ENCODE measurements at regions not wholly inside any gene's neighbourhood (a gene's known extent, or its start where the extent isn't known, plus 50 kb on each side); places are given as distances from the start of the nearest gene placed in this dataset.

DNA sequence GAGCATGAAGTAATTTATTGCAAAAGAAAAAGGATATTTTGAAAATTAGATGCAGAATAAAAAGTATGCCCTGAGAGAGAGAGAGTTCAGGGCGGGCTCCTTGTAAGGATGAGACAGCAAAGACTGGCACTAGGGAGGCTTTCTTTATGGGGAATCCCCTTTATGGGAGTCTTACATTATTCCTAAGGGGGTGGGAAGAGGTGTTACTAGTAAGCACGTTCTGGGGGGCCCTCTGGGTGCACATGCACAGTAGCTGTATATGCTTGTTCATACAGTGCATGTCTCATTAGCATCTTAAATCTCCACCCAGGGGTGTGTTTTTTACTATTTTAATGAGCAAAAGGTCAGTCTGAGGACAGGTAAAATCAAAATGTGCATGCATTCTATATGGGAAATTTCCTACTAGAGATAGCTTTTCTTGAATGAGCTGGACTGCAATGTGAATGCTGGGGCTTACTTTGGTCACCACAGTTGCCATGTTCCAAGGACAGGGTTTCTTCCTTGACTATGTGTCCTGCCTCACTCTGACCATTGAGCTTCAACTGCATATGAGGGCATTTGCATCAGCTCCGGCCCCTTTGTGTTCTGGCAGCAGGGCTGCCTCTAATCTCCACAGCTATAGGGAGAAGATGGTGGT is 614.1 kb downstream of the NUF2 start:
- H4K20me1 ChIP-seq (ENCODE audit: insufficient read depth, low read length) = no peaks in the 10 kb centered on the region
- H4K91ac ChIP-seq (ENCODE audit: insufficient read depth, low read depth, low read length) = no peak overlapping the region
- TF ChIP-seq, protein P1, sequence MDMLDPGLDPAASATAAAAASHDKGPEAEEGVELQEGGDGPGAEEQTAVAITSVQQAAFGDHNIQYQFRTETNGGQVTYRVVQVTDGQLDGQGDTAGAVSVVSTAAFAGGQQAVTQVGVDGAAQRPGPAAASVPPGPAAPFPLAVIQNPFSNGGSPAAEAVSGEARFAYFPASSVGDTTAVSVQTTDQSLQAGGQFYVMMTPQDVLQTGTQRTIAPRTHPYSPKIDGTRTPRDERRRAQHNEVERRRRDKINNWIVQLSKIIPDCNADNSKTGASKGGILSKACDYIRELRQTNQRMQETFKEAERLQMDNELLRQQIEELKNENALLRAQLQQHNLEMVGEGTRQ (IDR thresholded peaks at IDR 0.05; ENCODE audit: low read depth, low read length) = no peak
- no peak for TF ChIP-seq SMC3 (IDR thresholded peaks at IDR 0.05; ENCODE audit: low read depth, low read length)
- TF ChIP-seq, protein P2, sequence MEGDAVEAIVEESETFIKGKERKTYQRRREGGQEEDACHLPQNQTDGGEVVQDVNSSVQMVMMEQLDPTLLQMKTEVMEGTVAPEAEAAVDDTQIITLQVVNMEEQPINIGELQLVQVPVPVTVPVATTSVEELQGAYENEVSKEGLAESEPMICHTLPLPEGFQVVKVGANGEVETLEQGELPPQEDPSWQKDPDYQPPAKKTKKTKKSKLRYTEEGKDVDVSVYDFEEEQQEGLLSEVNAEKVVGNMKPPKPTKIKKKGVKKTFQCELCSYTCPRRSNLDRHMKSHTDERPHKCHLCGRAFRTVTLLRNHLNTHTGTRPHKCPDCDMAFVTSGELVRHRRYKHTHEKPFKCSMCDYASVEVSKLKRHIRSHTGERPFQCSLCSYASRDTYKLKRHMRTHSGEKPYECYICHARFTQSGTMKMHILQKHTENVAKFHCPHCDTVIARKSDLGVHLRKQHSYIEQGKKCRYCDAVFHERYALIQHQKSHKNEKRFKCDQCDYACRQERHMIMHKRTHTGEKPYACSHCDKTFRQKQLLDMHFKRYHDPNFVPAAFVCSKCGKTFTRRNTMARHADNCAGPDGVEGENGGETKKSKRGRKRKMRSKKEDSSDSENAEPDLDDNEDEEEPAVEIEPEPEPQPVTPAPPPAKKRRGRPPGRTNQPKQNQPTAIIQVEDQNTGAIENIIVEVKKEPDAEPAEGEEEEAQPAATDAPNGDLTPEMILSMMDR (conservative IDR thresholded peaks at IDR 0.05; ENCODE audit: low read depth, low read length) = no peak
- no peak for TF ChIP-seq BHLHE40 (IDR thresholded peaks at IDR 0.05; ENCODE audit: low read depth, low read length)
- TF ChIP-seq, protein P3, sequence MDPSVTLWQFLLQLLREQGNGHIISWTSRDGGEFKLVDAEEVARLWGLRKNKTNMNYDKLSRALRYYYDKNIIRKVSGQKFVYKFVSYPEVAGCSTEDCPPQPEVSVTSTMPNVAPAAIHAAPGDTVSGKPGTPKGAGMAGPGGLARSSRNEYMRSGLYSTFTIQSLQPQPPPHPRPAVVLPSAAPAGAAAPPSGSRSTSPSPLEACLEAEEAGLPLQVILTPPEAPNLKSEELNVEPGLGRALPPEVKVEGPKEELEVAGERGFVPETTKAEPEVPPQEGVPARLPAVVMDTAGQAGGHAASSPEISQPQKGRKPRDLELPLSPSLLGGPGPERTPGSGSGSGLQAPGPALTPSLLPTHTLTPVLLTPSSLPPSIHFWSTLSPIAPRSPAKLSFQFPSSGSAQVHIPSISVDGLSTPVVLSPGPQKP (IDR thresholded peaks at IDR 0.05; ENCODE audit: borderline replicate concordance, low read depth, low read length) = no peak
- no peak for TF ChIP-seq RFX5 (IDR thresholded peaks at IDR 0.05; ENCODE audit: low read depth, low read length)
- no peak for TF ChIP-seq RCOR1 (IDR thresholded peaks at IDR 0.05; ENCODE audit: insufficient replicate concordance, low read length)
- no peak for TF ChIP-seq FOS (IDR thresholded peaks at IDR 0.05; ENCODE audit: low read depth, low read length)
- no peak for TF ChIP-seq POLR2A (IDR thresholded peaks at IDR 0.05; ENCODE audit: low read depth, low read length)
- TF ChIP-seq CHD1 (IDR thresholded peaks at IDR 0.05; ENCODE audit: low read depth, low read length) = no peak
- H4K8ac ChIP-seq (ENCODE audit: low read depth in 2 of 2, low read length in 2 of 2) = no peak overlapping the region
- BruUV-seq (replicated peaks) = no TSS peak
- H3K27ac ChIP-seq (ENCODE audit: insufficient read depth, low read length) = no peak overlapping the region
- H2AK9ac ChIP-seq (replicated peaks; ENCODE audit: low read depth, low read length, poor library complexity) = no peak overlapping the region
- ChIA-PET CTCF (interaction anchor here (0.7 kb wide), 1 partner anchor 196 kb away, joined by 3 read pairs; no protein-coding TSS in a partner anchor), POLR2A (ENCODE audit: unreplicated experiment) (no interaction called here)
- no peak overlapping the region for H2AFZ ChIP-seq (replicated peaks; ENCODE audit: low read length, poor library complexity)
- no peak overlapping the region for H3K4me2 ChIP-seq (ENCODE audit: low read depth, low read length)
- no peak overlapping the region for H3K23ac ChIP-seq (ENCODE audit: low read depth, low read length)
- no peaks in the 10 kb centered on the region for H3K79me1 ChIP-seq (ENCODE audit: low read depth in 1 of 2, low read length in 2 of 2)
- no peaks in the 10 kb centered on the region for H3K9me1 ChIP-seq (ENCODE audit: insufficient read depth, low read length)
- in situ Hi-C loops (cut with MboI; ENCODE audit: low sequenced_read_pairs) = no loop called here
- no peaks in the 10 kb centered on the region for H3K9me3 ChIP-seq (ENCODE audit: control insufficient read depth, insufficient read depth, low read length)
- no peak overlapping the region for H3K9ac ChIP-seq (ENCODE audit: low read depth, low read length)
- H3K14ac ChIP-seq (replicated peaks; ENCODE audit: low read depth, low read length) = no peak overlapping the region
- ATAC-seq (ENCODE audit: low read depth) = no peak
- H2BK20ac ChIP-seq (ENCODE audit: low read depth, low read length) = no peak overlapping the region
- no peaks in the 10 kb centered on the region for H3K36me3 ChIP-seq (ENCODE audit: control insufficient read depth, insufficient read depth, low read length)
- H3K56ac ChIP-seq (ENCODE audit: extremely low read depth, insufficient read depth, low read length) = no peak overlapping the region
- H2BK120ac ChIP-seq (ENCODE audit: low read depth, low read length) = no peak overlapping the region
- H2AK5ac ChIP-seq (ENCODE audit: low read depth, low read length) = no peak overlapping the region
- no peak overlapping the region for H3K4me3 ChIP-seq (ENCODE audit: insufficient read depth, low read depth, low read length)
- H3K18ac ChIP-seq (ENCODE audit: low read depth, low read length) = no peak overlapping the region
- H3K4ac ChIP-seq (ENCODE audit: low read depth, low read length) = no peak overlapping the region
- no peak for DNase-seq
- H3K4me1 ChIP-seq (ENCODE audit: control insufficient read depth, insufficient read depth, low read length) = no peaks in the 10 kb centered on the region
- no CpG with 5 or more reads among the region's 3 CpGs for WGBS, 2 experiments (ENCODE audit: extremely low coverage in 2 of 2, insufficient read length in 1 of 2)
- H2BK15ac ChIP-seq (ENCODE audit: low read depth, low read length) = no peak overlapping the region
- H2BK5ac ChIP-seq (ENCODE audit: low read depth, low read length, poor library complexity, severe bottlenecking) = no peak overlapping the region
- no peaks in the 10 kb centered on the region for H3K27me3 ChIP-seq (ENCODE audit: control insufficient read depth, insufficient read depth, low read length)
- dilution Hi-C loops (cut with HindIII; ENCODE audit: low sequenced_read_pairs, unreplicated experiment) = no loop called here
- H4K5ac ChIP-seq (ENCODE audit: low read depth, low read length) = no peak overlapping the region
- intact Hi-C loops (cut with micrococcal nuclease) = no loop called here

Data from IMR-90 (cell line).